Activated CD4-positive, alpha-beta T cell treated with anti-CD3 and anti-CD28 coated beads for 4 hours (primary cell): ENCODE measurements at regions not wholly inside any gene's neighbourhood (a gene's known extent, or its start where the extent isn't known, plus 50 kb on each side); places are given as distances from the start of the nearest gene placed in this dataset.

Experiments used
- DNase-seq, 2 donors: peaks; one replicate each; pipeline ENCODE4 v3.0.0-alpha.2; 2020

DNA sequence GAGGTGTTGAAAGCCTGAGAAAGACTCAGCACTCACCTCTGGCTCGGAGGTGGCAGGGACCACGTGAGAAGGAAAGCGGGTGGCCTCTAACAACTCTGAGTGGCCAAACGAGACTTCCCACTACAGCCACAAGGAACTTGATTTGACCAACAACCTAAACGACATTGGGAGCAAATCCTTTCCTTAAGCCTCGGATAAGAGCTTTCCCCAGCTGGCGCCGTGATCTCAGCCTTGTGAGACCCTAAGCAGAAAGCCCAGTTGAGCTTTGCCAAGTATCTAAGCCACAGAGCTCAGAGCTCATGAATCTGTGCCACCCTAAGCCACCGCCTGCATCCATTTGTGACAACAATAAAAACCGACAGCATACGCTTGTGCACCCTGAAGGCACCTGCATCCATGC is 636.0 kb downstream of the TBC1D22A start:
- no peak for DNase-seq

DNA sequence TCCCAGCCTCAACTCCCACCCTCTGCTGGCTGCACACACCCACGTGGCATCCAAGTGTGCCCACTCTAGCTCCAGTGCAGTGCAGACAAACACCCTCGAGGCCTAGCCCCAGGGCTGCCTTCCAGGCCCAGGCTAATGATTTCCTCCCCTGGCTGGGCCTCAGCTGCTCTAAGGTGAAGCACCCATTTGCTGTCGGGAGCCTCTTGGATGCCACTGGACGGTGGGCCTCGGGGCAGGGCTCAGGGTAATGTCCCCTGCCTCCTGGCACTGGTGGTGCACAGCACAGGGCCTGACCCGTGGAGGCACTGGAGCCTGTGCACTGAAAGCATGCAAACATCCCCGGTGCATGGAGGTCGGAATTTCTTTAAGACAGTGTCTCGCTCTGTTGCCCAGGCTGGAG is 635.2 kb downstream of the TBC1D22A start:
- DNase-seq, result no peak

DNA sequence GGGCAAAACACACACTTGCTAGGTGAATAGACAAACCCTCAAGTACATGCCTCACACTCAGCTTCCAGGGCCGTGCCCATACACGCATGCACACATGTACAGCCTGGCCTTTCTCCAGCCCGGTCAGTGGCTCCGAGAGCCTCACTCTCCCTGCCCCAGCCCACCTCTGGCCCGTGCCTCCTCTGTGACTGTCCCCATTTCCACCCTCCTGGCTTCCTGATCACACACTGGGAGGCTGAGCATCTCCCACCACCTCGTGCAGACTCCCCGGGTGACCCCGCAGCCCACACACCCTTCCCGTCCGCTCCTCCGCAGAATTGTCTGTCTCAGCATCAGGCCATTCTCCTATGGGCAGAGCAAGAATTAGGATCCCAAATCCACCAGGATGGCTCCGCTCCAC is 634.1 kb downstream of the TBC1D22A start:
- no peak for DNase-seq

DNA sequence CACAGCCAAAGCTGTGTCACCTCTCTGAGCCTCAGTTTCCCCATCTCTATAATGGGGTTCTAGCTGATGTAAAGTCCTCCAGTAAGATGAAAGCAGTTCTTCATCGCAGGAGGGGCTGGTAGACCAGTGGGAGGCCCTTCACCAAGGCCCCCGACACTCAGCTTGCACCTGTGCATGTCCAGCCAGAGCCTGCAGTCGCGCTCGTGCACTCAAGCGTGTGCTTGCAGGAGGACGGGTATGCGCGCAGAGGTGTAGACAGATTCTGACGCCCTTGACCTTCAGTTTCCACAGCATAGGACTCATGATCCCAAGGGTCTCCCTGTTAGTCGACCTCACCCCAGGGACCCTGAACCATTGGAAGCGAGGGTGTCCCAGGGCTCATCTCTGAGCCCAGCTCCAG is 633.7 kb downstream of the TBC1D22A start:
- no peak for DNase-seq

DNA sequence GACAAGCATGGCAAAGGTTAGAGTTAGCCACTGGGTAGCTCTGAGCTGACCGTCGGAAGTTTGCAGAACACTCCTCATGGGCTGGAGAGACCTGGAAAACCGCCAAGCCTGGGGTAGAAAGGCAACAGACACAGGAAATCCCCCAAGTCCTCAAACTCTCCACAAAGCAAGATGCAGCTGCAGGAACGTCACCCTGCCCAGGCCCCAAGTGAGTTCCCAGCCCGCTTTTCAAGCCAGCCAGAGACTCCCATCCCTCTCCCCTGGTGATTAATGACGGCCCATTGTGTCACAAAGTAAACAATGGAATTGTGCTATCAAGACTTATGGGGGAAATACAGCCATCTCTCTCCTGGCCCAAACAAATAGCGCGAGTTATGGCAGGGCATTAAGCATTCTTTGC is 633.0 kb downstream of the TBC1D22A start:
- DNase-seq, result no peak

DNA sequence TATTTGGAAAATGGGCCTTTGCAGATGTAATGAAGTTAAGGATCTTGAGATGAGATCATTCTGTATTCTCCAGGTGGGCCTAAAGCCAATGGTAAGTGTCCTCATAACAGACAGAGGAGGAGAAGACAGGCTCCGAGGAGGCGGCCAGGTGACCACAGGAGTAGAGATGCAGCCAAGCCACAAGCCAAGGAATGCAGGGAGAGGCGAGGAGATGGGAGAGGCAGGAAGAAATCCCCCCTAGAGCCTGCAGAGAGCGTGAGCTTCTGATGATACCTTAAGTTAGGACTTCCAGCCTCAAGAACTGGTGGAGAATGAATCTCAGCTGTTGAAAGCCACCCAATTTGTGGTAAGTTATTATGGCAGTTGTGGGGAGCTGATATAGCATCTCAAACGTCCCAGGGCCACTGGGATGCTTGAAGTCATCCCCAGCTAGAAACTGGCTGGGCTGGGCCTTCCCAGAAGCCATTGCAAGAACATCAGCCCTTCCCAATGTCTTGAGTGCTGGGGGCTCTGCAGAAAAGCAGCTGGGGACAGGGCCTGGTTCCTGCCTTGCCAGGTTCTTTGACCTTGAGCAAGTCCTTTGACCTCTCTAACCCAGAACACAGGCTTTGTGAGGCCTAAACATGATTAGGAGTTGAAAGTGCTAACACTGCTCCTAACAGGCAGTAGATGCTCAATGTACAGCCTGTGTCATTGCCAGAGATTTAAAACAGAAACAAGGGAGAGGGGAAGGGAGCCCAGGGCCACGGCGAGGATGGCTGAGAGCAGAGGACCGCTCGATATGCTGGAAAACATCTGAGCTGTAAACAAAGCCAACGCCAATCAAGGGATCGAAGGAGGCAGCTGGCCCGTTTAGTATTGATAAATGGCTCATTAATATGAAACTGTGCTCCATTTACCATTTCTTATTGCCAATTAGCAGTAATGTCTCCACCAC is 632.3 kb downstream of the TBC1D22A start:
- no peak for DNase-seq

DNA sequence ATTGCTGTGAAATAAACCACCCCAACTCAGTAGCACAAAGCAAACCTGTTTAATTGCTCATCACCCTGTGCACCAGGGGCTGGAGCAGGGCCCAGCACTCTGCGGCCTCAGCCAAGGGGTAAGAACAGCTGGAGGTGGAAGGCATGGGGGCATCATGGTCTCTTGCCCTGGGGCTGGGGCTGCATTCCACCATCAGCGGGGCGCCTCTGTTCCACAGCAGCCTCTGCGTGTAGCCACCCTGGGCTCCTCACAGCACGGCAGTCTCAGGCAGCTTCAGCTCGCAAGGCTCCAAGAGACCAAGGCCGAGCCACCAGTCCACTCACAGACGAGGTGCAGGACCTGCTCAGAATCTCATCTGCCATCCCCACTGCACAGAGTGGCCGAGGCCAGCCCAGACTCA is 630.7 kb downstream of the TBC1D22A start:
- DNase-seq, result no peak

DNA sequence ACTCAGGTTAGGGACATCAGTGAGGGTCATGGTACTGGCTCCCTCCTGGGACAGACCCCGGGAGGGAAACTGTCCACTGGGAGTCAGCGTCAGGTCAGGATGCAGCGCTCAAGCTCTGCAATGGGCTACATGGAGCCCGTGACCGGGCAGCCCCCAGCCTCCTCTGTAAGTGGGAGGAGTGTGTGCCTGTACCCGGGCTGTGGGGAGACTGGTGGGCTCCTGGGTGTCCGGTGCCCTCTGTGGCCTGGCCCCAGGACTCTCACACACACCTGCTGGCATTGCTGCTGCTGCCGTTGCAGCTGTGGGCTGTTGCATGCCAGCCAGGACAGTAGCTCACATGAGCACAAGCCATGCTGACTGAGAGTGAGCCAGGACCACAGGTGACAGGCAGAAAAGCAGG is 630.3 kb downstream of the TBC1D22A start:
- no peak for DNase-seq

DNA sequence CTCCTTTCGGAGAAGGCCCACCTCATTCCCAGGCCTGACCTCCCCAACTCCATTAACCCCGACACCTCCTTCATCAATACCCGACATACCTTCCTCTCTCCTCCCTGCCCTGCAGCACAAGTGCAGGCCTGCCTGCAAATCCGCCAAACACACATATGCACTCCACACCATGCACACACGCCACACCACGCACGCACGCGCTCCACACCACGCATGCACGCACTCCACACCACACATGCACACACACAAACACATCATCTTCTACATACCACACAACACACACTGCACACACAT is 629.6 kb downstream of the TBC1D22A start:
- DNase-seq, result no peak

DNA sequence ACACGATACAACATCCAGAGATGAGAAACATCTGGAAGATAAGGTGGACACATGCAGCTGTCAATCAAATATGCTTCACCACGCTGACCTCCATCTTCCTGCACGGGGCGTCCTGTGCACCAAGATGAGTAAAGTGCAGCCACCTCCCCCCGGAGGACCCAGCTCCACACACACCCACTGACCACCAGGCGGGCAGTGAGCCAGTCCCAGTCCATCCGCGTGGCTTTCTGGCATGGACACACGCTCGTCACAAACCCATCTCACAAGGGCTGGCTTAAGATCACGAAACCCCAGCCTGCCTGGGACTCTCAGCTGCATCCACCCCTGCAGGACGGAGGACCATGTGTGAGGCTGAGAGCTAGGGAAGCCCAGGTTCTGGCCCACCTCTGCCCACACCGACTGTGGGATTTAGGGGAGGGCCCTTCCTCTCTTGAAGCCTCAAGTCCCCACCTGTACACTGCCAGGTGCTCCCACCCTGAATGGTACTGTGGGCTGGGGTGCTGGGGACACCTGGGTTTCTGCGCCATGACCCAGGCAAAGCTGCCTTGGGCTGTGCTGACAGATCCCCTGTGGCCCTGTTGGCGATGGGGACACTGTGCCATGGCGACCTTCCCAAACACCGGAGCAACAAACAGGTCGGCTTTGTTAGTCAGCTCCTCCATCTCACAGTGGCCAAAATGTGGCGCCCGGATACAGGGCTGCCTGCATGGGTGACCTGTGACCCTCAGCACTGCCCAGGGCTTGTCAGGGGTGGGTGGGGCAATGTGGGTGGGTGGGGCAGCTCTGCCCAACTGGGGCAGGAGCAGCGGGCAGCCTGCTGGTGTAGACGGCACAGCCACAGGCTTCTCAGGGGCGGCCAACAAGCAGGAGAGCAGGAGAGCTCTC is 629.0 kb downstream of the TBC1D22A start:
- DNase-seq, result no peak

DNA sequence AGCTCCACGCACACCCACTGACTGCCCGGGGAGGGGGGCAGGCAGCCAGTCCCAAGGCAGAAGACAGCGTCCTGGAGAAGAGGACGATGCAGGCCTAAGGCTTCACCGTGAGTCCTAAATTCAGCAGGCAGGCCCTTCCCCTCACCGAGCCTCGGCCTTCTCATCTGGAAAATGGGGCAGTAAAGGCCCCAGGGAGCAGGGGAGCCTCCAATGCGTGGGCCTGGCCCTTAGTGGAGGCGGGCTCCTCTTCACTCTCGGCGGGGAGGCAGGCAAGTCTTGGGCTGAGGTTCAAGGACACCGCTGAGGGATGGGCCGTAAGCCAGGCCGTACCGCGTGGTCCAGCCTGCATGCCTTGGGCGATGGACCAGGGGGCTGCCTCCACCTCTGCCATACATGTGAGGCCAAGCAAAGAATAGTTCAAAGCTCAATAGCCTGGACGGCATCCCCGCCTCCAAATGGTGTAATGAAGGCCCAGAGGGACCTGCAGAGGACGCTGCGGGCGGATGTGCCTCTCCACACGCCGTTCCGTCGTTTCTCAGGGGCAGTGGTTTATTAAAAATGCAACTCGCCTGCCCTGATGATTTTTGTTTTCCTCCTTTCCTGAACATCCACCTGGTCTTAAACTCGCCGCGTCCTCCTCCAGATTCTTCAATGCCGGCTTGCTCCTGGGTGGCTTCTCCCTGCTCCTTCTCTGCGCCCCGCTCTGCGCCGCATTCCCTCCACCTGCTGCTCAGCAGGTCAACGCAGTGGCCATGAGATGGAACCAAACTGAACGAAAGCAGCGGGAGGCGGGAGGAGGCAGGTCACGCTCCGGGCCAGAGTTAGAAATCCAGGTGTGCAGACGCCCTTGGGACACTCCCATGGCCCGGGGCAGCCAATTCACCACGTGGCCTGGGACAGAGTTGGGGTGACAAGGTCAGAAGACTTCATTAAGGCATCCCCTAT is 627.8 kb downstream of the TBC1D22A start:
- no peak for DNase-seq

DNA sequence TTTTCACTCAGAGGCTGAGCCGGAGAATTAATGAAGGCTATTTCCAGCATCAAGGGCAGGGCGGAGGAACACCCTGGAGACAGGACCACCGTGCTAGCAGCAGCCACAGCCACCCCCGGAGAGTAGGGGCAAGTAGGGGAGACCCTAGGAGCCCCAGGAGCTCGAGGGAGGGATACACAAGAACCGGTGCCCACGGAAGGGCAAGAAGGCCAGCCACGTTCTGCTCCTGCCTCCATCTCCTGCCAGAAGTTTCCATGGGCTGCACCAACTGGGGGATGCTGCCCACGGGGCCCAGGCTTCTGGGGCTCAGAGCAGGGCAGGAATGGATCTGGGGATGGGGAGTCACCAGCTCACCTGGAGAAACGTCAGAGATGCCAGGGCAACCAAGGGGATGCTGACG is 626.8 kb downstream of the TBC1D22A start:
- no peak for DNase-seq

DNA sequence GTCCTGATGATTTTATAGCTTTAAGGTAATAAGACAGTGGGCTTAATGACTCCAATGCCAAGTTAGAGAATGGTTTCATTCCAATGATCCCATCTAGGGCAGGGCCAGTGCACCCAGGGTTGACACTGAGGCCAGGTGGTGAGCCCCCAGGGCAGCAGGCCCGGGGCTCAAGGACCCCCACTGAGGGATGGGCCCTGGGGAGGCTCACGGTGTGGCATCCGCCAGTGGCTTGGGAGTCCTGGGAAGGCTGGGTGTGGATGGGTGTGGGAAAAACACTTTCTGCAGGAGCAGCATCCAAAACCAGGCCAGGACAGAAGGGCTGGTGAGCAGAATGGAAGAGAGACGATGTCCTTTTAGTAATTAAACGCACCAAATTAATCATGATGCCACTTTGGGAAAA is 626.3 kb downstream of the TBC1D22A start:
- no peak for DNase-seq

DNA sequence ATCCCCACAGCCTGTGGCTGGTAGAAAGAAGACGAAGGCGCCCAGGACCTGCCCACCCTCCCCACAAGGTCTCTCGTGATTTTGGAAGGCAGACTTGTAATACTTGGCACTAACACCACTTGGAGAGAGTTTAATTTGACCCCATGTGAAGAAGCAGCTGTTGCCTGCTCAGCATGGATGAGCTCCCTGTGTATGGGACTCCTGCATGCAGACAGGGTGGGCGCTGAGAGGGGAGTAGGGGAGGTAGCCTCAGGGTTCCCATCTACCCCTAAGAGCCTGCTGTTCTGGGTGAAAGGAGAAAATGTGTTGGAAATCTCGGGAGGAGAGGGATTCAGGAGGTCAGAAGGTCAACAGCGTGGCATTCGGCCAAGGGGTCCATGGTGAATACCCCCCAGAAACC is 625.9 kb downstream of the TBC1D22A start:
- no peak for DNase-seq

DNA sequence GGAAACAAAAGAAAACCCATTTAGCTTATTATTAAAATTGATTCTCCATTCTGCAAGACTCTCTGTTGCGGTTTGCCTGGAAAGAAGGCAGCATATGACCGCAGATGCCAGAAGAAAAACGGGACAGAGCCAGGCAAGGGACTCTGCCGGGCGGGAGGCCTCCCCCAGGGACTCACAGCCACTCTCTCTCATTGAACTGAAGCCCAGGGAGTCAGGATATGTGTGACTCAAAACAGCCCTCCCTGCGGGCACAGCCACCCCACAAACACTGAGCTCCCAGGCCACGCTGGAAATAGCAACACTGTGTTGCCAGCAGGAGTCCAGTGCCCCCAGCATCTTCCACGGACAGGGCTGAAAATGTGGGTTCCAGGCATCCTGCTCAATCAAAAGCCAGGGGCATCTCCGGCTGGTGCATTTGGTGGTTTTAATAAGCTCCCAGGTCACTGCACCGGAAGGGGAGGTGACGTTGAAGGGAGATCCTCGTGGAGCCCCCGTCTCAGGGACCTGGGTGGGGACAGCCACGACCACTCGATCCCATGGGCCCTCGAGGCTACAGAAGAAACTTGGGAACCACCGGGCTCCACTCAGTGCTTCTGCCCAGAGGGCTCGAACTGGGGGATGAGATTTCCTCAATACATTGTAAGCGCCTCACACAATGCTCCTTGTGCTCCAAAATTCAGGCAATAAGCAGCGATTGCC is 624.5 kb downstream of the TBC1D22A start:
- no peak for DNase-seq

DNA sequence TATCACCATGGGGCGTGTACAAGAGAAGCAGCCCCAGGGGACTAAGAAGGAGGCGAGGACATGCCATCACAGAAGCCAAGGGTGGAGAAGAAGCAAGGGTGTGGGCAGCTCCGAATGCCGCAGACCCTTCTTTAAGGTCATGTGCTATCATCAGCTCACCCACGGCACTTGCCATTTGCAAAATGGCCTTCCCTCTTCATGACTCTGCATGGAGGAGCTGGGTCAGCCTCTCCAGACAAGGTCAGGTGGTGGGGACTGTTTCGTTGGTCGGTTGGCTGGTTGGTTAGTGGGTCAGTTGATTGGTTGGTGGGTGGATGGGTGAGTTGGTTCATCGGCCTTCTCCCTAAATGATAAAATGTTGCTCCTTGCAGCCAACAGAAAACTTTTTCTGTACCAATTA is 622.5 kb downstream of the TBC1D22A start:
- DNase-seq, result no peak

DNA sequence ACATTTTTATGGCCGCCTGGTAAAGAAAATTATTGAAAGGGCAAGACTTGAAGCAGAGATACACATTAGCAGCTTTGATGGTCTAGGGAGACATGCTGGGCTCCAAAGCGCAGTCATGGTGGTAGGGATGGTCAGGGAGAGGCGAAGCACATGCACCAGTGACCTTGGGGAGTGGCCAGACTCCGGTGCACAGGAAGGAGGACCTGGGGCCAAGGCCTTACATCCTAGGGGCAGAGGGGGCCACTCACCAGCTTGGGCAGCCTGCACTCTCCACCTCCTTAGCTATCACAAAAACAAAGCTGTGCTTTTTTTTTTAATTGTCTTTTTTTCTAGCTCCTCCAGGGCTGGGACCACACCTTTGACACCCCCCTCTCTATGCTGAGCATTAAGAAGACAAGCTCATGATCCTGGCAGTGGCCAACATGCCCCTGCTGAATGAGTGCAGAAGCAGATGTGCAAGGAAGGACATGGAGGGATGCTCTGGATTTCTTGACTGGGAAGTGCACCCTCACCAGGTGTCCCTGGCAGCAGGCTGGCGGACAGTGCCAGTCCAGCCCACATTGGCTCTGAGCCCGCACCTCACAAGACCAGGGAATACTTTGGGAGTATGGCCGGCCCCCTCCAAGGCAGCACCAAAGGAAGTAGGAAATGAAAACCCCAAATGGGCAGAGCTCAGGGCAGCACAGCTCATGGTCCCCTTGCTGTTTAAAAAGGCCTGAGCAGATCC is 619.9 kb downstream of the TBC1D22A start:
- no peak for DNase-seq

DNA sequence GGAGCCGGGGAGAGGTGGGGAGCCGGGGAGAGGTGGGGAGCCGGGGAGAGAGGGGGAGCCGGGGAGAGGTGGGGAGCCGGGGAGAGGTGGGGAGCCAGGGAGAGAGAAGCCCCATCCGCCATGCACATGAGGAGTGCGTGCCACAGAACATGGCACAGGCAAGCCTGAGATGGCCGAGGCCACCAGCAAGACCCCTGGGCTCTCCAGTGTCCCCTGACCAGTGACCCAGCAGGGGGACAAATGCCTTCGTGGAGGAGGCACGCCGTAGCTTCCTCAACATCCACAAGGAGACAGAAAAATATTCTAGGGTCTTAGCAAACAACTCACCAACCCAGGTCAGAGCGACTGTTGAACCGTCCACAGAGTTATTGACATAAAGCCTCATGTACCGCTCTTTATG is 618.8 kb downstream of the TBC1D22A start:
- no peak for DNase-seq

DNA sequence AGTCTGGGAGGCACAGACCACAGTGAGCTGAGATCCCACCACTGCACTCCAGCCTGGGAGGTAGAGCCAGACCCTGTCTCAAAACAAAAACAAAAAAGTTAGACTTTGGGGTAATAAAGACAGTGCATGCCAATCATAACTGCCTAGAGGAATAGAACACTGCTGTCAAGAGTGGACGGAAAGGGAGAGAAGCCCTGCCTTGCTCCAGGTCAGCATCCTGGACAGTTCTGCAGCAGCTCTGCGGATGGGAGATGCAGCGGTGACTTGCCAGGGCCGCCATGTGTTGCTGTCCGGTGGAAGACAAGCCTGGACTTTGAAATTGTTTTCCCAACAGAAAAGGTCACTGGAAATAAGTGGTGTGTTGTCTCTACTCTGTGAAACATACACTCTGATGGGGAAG is 618.2 kb downstream of the TBC1D22A start:
- DNase-seq, result no peak

DNA sequence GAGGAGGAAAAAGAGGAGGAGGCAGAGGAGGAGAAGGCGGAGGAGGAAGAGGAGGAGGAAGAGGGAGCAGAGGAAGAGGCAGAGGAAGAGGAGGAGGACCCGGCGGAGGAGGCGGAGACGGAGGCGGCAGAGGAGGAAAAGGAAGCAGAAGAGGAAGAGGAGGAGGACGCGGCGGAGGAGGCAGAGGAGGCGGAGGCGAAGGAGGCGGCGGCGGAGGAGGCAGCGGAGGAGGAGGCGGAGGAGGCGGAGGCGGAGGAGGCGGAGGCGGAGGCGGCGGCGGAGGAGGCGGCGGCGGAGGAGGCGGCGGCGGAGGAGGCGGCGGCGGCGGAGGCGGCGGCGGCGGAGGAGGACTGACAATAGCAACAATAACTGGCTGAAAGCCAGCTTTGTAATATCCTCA is 616.6 kb downstream of the TBC1D22A start:
- DNase-seq, result no peak

DNA sequence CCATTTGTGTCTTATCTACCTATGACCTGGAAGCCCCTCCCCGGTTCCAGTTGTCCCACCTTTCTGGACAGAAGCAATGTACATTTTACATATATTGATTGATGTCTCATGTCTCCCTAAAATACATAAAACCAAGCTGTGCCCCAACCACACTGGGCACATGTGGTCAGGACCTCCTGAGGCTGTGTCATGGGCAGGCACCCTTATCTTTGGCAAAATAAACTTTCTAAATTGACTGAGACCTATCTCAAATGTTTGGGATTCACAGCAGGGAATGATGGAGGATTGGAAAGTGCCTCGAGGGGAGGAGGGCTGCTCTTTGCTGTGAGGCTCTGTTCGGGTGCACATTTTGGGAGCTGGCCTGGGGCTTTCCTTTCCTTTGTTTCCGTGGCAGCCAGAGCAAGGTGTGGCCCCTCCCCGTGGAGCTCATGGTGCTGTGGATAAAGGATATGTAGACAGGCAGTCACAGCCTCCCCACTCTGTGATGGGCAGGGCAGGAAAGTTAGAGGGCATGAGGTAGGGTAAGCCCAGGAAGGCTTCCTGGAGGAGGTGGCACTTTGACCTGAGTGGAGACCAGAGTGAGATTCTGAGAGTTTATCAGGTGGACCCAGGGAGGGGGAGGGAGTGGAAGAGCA is 615.6 kb downstream of the TBC1D22A start:
- DNase-seq, result no peak
